ENCODE measurements at regions not wholly inside any gene's neighbourhood (a gene's known extent, or its start where the extent isn't known, plus 50 kb on each side); places are given as distances from the start of the nearest gene placed in this dataset.
"Not testable (repeated sequence)": the region's sequence is repeated elsewhere in the genome, so short reads cannot be mapped to it uniquely, and the experiment has no call there.

- DNase-seq (ENCODE audit: extremely low read depth in 1 of 2, low read depth in 1 of 2), result not testable (repeated sequence)
Observed at GRCh38 chr1:148432318-148432717, 50.8 kb downstream of the PPIAL4G start.

- not testable (repeated sequence) for DNase-seq (ENCODE audit: extremely low read depth in 1 of 2, low read depth in 1 of 2)
Observed at GRCh38 chr1:148429856-148430255, 53.2 kb downstream of the PPIAL4G start.

- not testable (repeated sequence) for DNase-seq (ENCODE audit: extremely low read depth in 1 of 2, low read depth in 1 of 2)
Observed at GRCh38 chr1:148426940-148427611, 56.0 kb downstream of the PPIAL4G start.

GRCh38 chr1:148426385-148426784 is 56.7 kb downstream of the PPIAL4G start:
- DNase-seq (ENCODE audit: extremely low read depth in 1 of 2, low read depth in 1 of 2), result not testable (repeated sequence)

GRCh38 chr1:148424143-148425003 is 58.7 kb downstream of the PPIAL4G start:
- not testable (repeated sequence) for DNase-seq (ENCODE audit: extremely low read depth in 1 of 2, low read depth in 1 of 2)

GRCh38 chr1:148422921-148423320 is 60.2 kb downstream of the PPIAL4G start:
- not testable (repeated sequence) for DNase-seq (ENCODE audit: extremely low read depth in 1 of 2, low read depth in 1 of 2)

GRCh38 chr1:148417241-148417640 is 65.9 kb downstream of the PPIAL4G start:
- DNase-seq (ENCODE audit: extremely low read depth in 1 of 2, low read depth in 1 of 2), result not testable (repeated sequence)

- not testable (repeated sequence) for DNase-seq (ENCODE audit: extremely low read depth in 1 of 2, low read depth in 1 of 2)
Observed at GRCh38 chr1:148413385-148413784, 69.7 kb downstream of the PPIAL4G start.

- DNase-seq (ENCODE audit: extremely low read depth in 1 of 2, low read depth in 1 of 2), result not testable (repeated sequence)
Observed at GRCh38 chr1:148404786-148405568, 78.1 kb downstream of the PPIAL4G start.

GRCh38 chr1:148403925-148404324 is 79.2 kb downstream of the PPIAL4G start:
- DNase-seq (ENCODE audit: extremely low read depth in 1 of 2, low read depth in 1 of 2), result not testable (repeated sequence)

GRCh38 chr1:148403085-148403456 is 80.0 kb downstream of the PPIAL4G start:
- DNase-seq (ENCODE audit: extremely low read depth in 1 of 2, low read depth in 1 of 2), result not testable (repeated sequence)

GRCh38 chr1:148402152-148403084 is 80.7 kb downstream of the PPIAL4G start:
- DNase-seq (ENCODE audit: extremely low read depth in 1 of 2, low read depth in 1 of 2), result peak; percentile 69 to 74

- not testable (repeated sequence) for DNase-seq (ENCODE audit: extremely low read depth in 1 of 2, low read depth in 1 of 2)
Observed at GRCh38 chr1:148397516-148397915, 85.6 kb downstream of the PPIAL4G start.

- DNase-seq (ENCODE audit: extremely low read depth in 1 of 2, low read depth in 1 of 2), result not testable (repeated sequence)
Observed at GRCh38 chr1:148392505-148392904, 90.6 kb downstream of the PPIAL4G start.

GRCh38 chr1:148391323-148391722 is 91.8 kb downstream of the PPIAL4G start:
- not testable (repeated sequence) for DNase-seq (ENCODE audit: extremely low read depth in 1 of 2, low read depth in 1 of 2)

- DNase-seq (ENCODE audit: extremely low read depth in 1 of 2, low read depth in 1 of 2), result no peak
Observed at GRCh38 chr1:148389027-148389339, 94.1 kb downstream of the PPIAL4G start.

- peak; percentile 72 to 78 for DNase-seq (ENCODE audit: extremely low read depth in 1 of 2, low read depth in 1 of 2)
Observed at GRCh38 chr1:148388260-148389026, 94.7 kb downstream of the PPIAL4G start.

GRCh38 chr1:148387949-148388259 is 95.2 kb downstream of the PPIAL4G start:
- not testable (repeated sequence) for DNase-seq (ENCODE audit: extremely low read depth in 1 of 2, low read depth in 1 of 2)

GRCh38 chr1:148387122-148387948 is 95.8 kb downstream of the PPIAL4G start:
- DNase-seq (ENCODE audit: extremely low read depth in 1 of 2, low read depth in 1 of 2), result not testable (repeated sequence)

Data from activated CD8-positive, alpha-beta memory T cell treated with anti-CD3 and anti-CD28 coated beads for 1 hour (primary cell).